H1 (cell line): ENCODE measurements at regions not wholly inside any gene's neighbourhood (a gene's known extent, or its start where the extent isn't known, plus 50 kb on each side); places are given as distances from the start of the nearest gene placed in this dataset.

Experiments used
- EGR1 ChIP-seq: IDR thresholded peaks from 2 replicates; pipeline ENCODE4 v1.6.1; 2011; ENCODE audit warnings: low read depth, low read length, borderline replicate concordance
- MAFK ChIP-seq: IDR thresholded peaks from 2 replicates; pipeline ENCODE4 v1.6.1; 2012; ENCODE audit warnings: low read depth, mild to moderate bottlenecking, improper control_type of control experiment, low read length
- TBP ChIP-seq: IDR thresholded peaks from 2 replicates; pipeline ENCODE4 v1.6.1; 2011; ENCODE audit warnings: low read depth, low read length, improper control_type of control experiment
- TF ChIP-seq, protein P1 (sequence below): fragments of 300-600 bp; sonication (generic); IDR thresholded peaks from 2 replicates; pipeline ENCODE4 v1.7.1; 2012; ENCODE audit warnings: low read length, moderate library complexity, mild to moderate bottlenecking, inconsistent platforms; ENCODE audit not compliant: insufficient replicate concordance

DNA sequence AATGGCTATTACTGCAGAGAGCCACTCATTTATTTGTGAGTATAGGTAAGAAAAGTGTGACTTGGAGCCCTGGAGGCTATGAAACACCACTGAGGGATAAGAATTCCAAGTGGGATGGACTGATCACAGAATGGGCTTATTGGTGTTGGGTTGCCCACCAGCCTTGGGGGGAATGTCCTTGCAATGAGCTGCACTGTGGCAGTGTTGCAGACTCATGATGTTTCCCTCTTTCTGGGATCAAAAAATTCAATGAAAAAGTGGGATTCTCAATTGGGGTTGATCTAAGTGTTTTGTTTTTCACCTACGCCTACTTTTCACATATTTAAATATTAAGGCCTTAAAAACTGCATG lies 1024.5 kb upstream of the PCDH10 start (continued):
- TF ChIP-seq MAFK (no peak), TBP (no peak), EGR1 (no peak)
- TF ChIP-seq, protein P1, sequence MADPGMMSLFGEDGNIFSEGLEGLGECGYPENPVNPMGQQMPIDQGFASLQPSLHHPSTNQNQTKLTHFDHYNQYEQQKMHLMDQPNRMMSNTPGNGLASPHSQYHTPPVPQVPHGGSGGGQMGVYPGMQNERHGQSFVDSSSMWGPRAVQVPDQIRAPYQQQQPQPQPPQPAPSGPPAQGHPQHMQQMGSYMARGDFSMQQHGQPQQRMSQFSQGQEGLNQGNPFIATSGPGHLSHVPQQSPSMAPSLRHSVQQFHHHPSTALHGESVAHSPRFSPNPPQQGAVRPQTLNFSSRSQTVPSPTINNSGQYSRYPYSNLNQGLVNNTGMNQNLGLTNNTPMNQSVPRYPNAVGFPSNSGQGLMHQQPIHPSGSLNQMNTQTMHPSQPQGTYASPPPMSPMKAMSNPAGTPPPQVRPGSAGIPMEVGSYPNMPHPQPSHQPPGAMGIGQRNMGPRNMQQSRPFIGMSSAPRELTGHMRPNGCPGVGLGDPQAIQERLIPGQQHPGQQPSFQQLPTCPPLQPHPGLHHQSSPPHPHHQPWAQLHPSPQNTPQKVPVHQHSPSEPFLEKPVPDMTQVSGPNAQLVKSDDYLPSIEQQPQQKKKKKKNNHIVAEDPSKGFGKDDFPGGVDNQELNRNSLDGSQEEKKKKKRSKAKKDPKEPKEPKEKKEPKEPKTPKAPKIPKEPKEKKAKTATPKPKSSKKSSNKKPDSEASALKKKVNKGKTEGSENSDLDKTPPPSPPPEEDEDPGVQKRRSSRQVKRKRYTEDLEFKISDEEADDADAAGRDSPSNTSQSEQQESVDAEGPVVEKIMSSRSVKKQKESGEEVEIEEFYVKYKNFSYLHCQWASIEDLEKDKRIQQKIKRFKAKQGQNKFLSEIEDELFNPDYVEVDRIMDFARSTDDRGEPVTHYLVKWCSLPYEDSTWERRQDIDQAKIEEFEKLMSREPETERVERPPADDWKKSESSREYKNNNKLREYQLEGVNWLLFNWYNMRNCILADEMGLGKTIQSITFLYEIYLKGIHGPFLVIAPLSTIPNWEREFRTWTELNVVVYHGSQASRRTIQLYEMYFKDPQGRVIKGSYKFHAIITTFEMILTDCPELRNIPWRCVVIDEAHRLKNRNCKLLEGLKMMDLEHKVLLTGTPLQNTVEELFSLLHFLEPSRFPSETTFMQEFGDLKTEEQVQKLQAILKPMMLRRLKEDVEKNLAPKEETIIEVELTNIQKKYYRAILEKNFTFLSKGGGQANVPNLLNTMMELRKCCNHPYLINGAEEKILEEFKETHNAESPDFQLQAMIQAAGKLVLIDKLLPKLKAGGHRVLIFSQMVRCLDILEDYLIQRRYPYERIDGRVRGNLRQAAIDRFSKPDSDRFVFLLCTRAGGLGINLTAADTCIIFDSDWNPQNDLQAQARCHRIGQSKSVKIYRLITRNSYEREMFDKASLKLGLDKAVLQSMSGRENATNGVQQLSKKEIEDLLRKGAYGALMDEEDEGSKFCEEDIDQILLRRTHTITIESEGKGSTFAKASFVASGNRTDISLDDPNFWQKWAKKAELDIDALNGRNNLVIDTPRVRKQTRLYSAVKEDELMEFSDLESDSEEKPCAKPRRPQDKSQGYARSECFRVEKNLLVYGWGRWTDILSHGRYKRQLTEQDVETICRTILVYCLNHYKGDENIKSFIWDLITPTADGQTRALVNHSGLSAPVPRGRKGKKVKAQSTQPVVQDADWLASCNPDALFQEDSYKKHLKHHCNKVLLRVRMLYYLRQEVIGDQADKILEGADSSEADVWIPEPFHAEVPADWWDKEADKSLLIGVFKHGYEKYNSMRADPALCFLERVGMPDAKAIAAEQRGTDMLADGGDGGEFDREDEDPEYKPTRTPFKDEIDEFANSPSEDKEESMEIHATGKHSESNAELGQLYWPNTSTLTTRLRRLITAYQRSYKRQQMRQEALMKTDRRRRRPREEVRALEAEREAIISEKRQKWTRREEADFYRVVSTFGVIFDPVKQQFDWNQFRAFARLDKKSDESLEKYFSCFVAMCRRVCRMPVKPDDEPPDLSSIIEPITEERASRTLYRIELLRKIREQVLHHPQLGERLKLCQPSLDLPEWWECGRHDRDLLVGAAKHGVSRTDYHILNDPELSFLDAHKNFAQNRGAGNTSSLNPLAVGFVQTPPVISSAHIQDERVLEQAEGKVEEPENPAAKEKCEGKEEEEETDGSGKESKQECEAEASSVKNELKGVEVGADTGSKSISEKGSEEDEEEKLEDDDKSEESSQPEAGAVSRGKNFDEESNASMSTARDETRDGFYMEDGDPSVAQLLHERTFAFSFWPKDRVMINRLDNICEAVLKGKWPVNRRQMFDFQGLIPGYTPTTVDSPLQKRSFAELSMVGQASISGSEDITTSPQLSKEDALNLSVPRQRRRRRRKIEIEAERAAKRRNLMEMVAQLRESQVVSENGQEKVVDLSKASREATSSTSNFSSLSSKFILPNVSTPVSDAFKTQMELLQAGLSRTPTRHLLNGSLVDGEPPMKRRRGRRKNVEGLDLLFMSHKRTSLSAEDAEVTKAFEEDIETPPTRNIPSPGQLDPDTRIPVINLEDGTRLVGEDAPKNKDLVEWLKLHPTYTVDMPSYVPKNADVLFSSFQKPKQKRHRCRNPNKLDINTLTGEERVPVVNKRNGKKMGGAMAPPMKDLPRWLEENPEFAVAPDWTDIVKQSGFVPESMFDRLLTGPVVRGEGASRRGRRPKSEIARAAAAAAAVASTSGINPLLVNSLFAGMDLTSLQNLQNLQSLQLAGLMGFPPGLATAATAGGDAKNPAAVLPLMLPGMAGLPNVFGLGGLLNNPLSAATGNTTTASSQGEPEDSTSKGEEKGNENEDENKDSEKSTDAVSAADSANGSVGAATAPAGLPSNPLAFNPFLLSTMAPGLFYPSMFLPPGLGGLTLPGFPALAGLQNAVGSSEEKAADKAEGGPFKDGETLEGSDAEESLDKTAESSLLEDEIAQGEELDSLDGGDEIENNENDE = no peak
